Fibroblast of lung (primary cell): ENCODE measurements at regions not wholly inside any gene's neighbourhood (a gene's known extent, or its start where the extent isn't known, plus 50 kb on each side); places are given as distances from the start of the nearest gene placed in this dataset.

ENCODE experiments used
- CTCF ChIP-seq, 2 donors: IDR thresholded peaks in 1 of 2; conservative IDR thresholded peaks in 1 of 2; 1 replicate in 1 of 2; 2 replicates in 1 of 2; pipeline ENCODE4 v1.5.1; 2011 to 2012; ENCODE audit warnings: low read length in 2 of 2, control low read depth in 1 of 2, inconsistent platforms in 1 of 2, low read depth in 1 of 2, mild to moderate bottlenecking in 1 of 2
- EZH2 ChIP-seq: IDR thresholded peaks from 2 replicates; pipeline ENCODE4 v1.5.1; 2012; ENCODE audit warnings: low read length, control low read depth, mild to moderate bottlenecking; ENCODE audit errors: missing control alignments

- TF ChIP-seq CTCF (conservative IDR thresholded peaks at IDR 0.05 in 1 of 2, IDR thresholded peaks at IDR 0.05 in 1 of 2; ENCODE audit: low read depth in 1 of 2, low read length in 2 of 2), result no peak
- TF ChIP-seq EZH2, result no peak
These were observed 141.0 kb downstream of the MTNR1A start for GRCh38 chr4:186414390-186414789.
